Loucy (cell line): ENCODE measurements at regions not wholly inside any gene's neighbourhood (a gene's known extent, or its start where the extent isn't known, plus 50 kb on each side); places are given as distances from the start of the nearest gene placed in this dataset.
"Not testable (repeated sequence)": the region's sequence is repeated elsewhere in the genome, so short reads cannot be mapped to it uniquely, and the experiment has no call there.

Source experiments
- CTCF ChIP-seq: fragments of 200-600 bp; sonication (generic); conservative IDR thresholded peaks from 2 replicates; pipeline ENCODE4 v1.5.1; 2014; ENCODE audit warnings: mild to moderate bottlenecking, antibody characterized with exemption, low read length
- EZH2phosphoT487 ChIP-seq: fragments of 200-600 bp; IDR thresholded peaks from 2 replicates; pipeline ENCODE4 v1.6.1; 2018; ENCODE audit warnings: antibody characterized with exemption, mild to moderate bottlenecking, moderate library complexity, borderline replicate concordance

DNA sequence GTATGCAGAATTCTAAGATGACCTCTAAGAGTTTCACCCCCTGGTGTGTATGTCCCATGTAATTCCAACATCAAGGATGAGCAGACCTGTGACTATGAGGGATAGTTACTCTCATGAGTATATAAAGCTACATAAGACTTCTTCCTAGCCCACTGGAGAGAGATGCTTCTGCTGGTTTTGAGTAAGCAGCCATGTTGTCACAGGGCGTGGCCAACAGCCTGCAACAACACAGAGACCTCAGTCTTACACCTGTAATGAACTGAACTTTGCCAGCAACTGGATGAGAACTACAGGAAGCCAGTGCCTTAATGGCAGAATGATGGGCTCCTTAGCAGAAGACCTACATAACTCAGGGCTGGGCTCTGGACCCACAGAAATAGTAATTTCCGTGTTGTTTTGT, 120.9 kb downstream of the GOLGA6L6 start:
- not testable (repeated sequence) for TF ChIP-seq CTCF, EZH2phosphoT487
